ENCODE measurements at regions not wholly inside any gene's neighbourhood (a gene's known extent, or its start where the extent isn't known, plus 50 kb on each side); places are given as distances from the start of the nearest gene placed in this dataset.
"Not testable (repeated sequence)": the region's sequence is repeated elsewhere in the genome, so short reads cannot be mapped to it uniquely, and the experiment has no call there.

DNA sequence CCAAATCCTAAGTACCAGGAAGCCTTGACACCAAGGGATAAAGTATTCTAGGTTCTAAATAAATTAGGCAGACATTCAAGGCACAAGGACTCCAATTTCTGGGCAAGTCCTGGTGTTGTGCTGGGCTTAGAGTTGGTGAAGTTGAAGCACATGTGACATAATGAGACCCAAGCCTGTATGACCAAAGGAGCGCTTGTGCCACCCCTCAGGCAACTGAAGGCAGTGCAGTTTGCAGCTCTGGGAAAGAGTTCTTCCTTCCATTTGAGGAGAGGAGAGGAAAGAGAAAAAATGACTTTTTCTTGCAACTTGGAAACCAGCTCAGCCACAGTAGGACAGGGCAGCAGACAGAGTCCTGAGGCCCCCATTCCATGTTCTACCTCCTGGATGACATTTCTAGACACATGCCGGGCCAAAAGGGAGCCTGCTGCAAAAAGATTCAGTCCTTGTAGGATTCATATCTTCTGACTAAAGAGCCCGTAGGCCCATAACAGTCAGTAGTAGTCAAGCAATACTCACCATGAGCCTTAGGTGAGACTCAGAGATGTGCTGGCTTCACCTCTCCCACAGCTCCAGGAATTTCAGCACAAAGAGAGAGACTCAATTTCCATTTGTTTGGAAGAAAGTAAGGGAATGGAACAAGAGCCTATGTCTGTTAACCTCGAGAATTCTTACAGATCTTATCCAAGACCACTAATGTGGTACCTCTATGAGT lies 588.8 kb upstream of the BCHE start:
- peak; percentile 12 for DNase-seq

DNA sequence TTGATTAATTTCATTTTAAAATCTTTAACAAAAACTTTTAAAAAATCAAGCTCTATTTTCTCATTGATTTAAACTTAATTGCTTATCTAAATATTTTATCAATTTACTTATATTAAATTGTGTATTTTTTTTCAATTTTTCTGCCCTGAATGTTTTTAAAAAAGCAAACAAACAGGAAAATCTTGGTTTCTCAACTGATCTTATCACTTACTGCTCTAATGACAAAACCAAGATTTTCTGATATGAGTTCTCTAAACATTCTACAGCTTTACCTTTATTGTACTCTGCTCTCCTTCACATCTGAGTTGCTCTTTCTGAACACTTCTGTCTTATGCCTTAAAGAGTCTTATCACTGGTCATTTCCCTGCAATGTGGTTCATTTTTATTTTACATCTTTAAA lies 587.8 kb upstream of the BCHE start:
- no peak for DNase-seq

DNA sequence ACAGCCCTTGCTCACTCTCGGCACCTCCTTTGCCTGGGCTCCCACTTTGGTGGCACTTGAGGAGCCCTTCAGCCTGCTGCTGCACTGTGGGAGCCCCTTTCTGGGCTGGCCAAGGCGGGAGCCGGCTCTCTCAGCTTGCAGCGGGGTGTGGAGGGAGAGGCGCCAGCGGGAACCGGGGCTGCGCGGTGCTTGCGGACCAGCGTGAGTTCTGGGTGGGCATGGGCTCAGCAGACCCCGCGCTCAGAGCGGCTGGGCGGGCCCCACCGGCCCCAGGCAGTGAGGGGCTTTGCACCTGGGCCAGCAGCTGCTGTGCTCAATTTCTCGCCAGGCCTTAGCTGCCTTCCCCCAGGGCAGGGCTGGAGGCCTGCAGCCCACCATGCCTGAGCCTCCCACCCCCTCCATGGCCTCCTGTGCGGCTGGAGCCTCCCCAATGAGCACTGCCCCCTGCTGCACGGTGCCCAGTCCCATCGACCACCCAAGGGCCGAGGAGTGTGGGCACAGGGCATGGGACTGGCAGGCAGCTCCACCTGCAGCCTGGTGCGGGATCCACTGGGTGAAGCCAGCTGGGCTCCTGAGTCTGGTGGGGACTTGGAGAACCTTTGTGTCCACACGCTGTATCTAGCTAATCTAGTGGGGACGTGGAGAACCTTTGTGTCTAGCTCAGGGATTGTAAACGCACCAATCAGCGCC lies 586.7 kb upstream of the BCHE start:
- DNase-seq = not testable (repeated sequence)

DNA sequence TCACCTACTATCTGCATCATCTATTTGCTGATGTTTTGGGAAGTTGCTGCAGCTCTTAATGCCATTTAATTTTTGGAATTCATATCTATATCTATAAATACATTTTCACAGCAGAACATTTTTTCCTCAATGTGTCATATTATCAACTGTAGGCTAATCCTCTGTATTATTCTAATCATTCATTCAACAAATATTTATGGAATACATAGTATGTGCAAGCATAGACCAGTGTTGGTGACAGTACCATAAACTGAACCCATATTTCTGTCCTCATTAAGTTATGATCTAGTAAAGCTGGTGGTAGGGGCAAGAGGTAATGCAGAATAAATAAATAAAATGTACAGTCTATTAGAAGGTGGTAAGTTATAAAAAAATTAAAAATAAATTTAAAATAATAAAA lies 585.3 kb upstream of the BCHE start:
- no peak for DNase-seq

DNA sequence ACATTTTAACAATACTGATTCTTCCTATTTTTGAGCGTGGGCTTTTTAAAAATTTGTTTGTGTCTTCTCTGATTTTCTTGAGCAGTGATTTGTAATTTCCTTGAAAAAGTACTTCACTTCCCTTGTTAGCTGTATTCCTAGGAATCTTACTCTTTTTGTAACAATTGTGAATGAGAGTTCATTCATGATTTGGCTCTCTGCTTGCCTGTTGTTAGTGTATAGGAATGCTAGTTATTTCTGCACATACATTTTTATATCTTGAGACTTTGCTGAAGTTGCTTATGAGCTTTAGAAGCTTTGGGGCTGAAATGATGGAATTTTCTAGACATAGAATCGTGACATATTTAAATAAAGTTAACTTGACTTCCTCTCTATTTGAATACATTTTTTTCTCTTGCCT lies 582.8 kb upstream of the BCHE start:
- DNase-seq = no peak

DNA sequence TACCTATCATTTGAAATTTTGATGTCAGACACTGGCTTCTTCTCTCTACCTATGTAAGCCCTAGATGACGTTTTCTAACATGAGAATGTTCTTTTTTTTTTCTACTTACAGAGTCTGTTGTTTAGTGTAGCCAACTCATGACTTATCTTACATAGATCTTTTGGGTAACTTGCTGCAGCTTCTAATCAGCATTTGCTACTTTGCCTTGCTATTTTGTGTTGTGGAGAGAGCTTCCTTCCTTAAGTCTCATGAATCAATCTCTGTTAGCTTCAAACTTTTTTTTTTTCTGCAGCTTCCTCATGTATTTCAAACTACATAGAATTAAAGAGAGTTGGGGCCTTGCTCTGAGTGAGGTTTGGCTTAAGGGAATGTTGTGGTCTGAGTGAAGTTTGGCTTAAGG lies 568.7 kb upstream of the BCHE start:
- no peak for DNase-seq

DNA sequence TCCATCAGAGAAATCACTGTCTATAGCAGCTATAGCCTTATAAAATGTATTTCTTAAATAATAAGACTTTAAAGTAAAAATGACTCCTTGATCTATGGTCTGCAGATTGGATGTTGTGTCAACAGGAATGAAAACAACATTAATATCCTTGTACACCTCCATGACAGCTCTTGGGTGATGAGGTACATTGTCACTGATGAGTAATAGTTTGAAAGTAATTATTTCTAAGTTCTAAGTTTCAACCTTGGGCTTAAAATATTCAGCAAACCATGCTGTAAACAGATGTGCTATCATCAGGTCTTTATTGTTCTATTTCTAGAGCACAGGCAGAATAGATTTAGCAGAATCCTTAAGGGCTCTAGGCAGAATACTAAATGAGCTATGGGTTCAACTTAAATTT lies 568.2 kb upstream of the BCHE start:
- DNase-seq = no peak

DNA sequence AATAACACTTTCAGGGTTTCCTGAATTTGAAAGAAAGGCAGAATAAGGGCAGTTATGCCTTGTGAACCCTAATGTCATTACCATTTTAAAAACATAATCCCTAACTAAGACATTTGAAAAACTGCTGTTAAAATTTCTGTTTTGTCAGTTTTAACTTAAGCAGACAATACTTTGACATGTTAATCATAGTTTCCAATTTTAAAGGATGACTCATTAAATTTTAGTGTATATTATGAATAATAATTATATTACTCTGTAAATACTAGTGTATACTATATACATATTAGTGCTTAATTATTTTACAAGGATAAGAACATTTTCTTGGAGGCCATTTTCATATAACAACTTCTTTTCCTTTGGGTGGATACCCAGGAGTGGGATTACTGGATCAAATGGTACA lies 553.1 kb upstream of the BCHE start:
- DNase-seq = no peak

DNA sequence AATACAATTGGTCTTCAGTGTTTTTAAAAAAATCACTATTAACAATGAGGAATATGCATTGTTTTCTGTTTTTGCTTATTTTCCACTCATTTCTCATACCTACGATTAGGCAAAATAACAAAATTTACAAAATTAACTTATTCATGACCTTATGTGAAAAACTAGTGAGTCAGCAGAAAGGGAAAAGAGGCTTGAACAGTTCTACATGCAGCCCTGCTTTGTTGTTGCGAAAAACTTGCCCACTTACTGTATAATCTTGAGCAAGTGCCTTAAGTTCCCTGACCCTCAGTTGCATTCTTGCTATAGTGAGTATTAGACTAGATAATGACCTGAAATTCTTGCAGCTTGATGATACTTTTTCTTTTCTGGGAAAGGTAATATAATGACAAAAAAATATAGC lies 551.1 kb upstream of the BCHE start:
- no peak for DNase-seq

DNA sequence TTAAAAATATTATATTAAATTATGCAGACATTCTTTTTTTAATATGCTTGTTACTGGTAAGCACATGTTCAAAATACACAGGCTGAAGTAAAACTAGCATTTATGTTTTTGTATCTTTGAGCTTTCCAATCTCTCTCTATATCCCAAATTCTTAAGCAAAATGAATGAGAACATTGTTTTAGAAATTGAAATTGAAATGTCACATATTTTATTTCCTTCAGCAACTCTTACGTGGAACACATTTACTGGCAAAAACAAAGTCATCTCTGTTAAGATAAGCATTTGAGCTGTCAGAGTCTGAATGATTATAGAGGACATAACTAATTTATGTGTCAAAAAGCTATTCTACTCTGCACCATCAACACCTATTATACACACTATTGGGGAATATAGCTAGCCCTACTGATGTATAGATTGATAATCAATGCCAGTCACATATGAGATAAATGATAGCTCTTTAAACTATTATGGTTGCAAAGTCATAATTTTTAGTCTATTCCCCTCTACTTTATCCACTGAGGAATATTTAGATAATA lies 535.4 kb upstream of the BCHE start:
- no peak for DNase-seq

DNA sequence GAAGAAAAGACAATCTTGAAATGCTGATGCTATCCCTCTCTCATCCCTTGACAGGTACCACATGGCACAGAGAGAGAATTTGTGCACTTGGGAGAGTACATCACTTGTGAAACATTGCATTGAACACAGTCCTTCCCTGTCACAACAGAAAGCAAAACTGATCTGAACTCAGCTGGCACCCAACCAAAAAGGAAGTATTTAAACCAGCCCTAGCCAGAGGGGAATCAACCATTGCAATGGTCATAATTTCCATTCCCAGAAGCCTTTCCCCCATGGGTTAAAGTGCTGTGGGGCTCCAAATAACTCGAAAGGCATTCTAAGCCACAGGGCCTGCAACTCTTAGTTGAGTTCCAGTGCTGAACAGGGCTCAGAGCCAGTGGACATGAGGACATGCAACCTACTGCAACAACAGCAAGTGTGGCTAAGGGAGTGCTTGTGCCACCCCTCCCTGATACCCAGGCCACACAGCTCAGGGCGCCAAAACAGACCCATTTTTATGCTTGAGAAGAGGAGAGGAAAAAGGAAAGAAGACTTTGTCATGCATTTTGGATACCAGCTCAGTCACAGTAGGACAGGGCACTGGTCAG lies 530.8 kb upstream of the BCHE start:
- peak; percentile 32 for DNase-seq

DNA sequence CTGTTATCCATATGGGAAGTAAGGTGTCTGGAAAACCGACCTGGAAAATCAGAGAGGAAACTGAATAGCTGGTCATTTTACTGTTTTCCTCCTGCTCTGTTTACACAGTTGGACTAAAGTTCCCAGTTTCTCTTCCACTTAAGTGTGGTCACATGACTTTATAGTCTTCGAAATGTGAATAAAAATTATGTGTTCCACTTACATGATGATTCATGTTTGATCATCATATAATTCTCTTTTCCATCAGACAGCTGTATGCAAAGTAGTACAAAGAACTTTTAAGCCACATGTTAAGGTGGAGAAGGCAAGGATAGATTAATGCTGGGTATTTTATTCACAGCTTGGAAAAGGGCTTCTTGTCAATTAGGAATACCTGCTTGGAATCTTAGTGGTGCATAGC lies 525.5 kb upstream of the BCHE start:
- peak; percentile 68 for DNase-seq

DNA sequence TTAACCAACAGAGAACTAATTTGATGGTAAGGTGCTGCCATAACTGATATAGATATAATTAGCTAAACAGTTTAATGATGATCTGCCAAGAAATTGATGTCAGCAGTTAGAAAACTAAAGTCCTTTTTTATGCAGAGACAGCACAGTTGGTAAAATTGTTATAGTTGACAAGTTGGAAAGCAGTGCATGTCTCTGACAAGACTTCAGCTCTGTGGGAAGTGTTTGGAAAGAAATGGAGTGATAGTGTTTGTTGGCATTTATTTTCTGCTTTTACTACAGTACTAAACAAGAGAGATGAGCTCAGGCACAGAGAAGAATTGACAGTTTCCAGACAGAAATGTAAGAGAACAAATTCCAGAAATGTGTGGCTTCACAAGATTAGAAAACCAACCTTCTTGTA lies 523.5 kb upstream of the BCHE start:
- DNase-seq = no peak

DNA sequence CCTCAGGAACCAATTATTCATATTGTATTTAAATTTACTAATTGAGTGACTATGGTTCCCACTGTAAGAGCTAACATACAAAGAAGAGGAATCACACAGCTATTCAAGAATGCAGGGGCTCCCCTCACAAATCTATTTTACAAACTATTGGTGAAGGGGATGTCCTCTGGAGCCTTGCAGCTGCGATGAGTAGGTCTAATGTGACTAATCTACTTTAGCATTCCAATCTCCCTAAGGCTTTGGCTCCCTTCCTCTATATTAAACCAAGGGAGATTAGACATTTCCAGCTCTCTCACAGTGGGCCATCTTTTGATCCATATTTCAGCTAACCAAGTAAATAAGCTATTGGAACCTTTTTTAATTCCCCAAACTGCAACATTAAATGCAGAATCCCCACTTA lies 514.2 kb upstream of the BCHE start:
- no peak for DNase-seq

DNA sequence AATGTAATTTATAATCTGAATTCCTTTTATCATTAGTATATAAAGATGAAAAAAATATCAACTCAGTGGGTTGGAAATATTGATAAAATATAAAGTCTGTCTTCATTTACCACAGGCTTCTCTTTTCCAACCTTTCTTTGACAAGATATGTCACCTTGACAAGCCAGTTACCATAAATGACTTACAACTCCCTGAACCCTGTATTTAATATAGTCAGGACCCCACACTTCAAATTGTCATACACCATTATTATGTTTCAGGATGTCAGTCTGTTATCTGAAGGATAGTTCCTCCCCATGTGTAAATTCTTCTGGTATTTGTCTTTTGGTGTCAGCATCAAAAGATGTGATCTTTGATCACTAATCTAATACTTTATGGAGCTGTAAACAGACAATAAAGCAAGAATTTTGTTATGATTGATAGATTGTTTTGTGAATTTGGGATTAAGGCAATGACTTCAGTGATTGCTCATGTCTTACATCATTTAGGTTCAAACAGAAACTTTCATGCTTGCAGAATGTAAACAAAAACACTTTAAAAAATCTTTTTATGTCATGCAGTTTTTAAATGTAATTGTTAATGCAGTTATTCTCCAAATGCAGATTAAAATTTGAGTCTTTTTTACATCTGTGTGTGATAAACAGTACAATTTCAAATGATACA lies 503.5 kb upstream of the BCHE start:
- DNase-seq = no peak

DNA sequence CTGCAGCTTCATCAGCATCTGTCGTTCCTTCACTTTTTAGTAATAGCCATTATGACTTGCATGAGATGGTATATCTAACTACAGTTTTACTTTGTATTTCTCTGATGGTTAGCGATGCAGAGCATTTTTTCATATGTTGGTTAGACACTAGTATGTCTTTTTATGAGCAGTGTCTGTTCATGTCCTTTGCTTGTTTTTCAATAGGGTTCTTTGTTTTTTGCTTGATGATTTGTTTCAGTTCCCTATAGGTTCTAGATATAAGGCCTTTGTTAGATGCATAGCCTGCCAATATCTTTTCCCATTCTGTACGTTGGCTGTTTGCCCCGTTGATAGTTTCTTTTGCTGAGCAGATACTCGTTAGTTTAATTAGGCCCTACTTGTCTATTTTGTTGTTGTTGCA lies 487.2 kb upstream of the BCHE start:
- DNase-seq = no peak

DNA sequence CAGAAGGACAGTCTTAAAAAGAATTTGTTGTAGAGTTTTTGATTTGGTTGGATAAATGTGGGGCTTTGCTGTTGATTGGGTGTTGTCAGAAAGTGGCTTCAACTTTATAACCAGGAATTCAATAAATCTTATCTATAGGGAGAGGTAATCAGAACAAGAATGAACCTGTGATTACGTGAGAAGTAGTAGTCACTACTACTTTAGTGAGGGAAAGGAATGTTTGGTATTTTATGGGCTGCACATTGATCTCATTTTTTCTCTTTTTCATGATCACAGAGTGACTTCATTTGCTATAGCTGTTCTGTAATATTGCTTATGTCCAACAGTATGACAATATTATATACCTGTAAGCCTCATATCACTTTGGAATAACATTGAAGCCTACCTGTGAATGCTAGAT lies 485.2 kb upstream of the BCHE start:
- DNase-seq = no peak

DNA sequence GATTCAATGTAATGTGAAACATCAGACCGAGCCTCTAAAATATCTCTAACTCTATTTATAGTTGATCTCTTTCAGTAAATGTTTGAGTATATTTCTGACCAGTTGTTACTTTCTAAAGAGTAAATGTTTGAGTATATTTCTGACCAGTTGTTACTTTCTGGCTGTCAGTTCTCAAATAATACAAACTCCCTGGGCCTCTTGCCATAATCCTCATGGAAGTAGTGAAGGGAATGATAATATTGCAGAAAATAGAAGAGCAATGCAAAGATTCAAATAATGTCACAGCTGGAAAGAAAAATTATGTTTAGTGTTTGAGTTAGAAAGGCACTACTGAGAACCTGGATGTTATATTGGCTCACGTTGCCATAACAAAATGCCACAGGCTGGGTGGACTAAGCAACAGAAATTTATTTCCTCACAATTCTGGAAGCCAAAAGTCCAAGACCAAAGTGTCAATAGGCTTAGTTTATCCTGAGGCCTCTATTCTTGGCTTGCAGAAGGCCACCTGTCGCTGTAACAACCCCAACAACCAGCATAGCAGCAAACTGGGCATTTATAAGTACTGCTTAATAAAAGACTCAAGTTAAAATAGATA lies 470.6 kb upstream of the BCHE start:
- no peak for DNase-seq

DNA sequence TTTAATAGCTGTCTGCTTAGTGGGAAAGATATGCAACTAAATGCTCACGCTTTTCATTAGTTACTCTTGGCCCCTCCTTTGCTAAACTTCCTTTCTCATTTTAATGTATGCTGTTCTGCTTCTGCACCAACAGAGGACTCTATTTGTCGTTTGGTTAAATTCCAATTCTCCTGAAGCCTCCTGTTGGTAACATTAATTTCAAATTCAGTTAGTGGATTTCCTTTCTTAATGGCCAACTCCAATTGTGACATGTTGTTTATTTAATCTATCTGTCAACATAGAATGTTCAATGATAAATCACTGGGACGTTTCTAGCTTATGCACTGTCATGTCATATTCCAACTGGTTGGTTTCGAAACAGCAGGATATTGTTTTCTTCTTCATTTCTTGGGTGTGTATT lies 467.4 kb upstream of the BCHE start:
- DNase-seq = peak; percentile 1

DNA sequence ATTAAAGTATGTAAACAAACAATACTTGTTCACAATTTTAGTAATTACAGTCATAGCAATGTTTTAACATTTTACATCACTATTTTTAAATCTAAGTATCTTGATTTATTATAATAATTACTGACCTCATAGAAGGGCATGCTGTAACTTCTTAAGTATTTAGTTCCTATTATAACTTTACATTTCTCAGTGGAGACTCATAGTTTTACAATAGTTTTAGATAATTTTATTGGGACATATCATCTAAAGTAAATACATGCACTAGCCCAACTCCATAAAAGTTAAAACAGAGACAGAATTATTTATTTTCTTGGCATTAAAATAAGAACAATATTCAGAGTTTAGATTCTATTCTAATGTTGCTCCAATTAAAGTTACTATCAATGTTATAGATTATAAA lies 466.5 kb upstream of the BCHE start:
- no peak for DNase-seq

DNA sequence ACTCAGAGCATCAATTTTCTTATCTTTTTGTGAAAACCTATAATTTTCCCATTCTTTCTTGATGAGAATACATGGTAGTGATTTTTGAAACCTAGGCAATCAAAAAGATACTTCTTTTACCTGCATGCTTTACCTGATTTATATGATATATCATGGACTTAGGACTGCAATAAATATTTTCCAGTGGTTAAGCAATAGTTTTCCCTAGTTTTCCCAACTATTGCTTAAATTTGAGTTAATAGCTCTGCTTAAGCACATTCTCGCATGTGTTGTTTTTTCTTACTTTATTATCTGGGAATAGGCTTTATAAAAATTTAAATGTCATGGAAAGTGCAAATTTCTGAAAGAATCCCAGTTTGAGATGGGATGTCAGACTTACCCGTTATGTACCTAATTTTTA lies 465.1 kb upstream of the BCHE start:
- no peak for DNase-seq

DNA sequence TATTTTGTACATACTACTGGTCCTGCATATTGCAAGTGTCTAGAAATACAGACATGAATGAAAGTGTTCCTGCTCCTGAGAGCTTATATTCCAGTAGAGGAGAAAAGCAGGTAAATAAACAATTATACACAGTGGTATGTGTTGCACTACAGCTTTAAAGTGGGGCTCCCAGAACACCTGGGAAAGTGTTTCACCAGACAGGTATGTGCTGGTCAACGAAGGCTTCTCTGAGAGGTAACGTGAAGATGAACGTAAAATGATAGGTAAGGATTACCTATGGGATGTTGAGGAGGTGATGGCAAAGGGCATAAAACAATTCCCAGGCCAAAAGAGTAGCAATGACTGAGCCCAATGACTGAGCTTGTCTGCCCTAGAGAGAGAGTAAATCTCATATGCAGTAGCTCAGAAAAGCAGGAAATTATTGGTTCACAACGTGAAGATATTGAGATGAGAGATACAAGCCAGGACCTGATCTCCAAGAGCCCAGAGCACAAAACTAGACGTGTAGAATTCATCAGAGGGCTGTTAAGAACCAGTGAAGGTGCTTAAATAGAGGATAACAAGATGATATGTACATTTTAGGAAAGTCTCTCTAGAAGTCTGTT lies 459.1 kb upstream of the BCHE start:
- DNase-seq = no peak
